MV-4-11 (cell line): ENCODE measurements at regions not wholly inside any gene's neighbourhood (a gene's known extent, or its start where the extent isn't known, plus 50 kb on each side); places are given as distances from the start of the nearest gene placed in this dataset.
"Not testable (repeated sequence)": the region's sequence is repeated elsewhere in the genome, so short reads cannot be mapped to it uniquely, and the experiment has no call there.

Experiments used
- DNase-seq: peaks from one replicate; lab custom pipeline; 2025; lab: John Stamatoyannopoulos, UW

DNA sequence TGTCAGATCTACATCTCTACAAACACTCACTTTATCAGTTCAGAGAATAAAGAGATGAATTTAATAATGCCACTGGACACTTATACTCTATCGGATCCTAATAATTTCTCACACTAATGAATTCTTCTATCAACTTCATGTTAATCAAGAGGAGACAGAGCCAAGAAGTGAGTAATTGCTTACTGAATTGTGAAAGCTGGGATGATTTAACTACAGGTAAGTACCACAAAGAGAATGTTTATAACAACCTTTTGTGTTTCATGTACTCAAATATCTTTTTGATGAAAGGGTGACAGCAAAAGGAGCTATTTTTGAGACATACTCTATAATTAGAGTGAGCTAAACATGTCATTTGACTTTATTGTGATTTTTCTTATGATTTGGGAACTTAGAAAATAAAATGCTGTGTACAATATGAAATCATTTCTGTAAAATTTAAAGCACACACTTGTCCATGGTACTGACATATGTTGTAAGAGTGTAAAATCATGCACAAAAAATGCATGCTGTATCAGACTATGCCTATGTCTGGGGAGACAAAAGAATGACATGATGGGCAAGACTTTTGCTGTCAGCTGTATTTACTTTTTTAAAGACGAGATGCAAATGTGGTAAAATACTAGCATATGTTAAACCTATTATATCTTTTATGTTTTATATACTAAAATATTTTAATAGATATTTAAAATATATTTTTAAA, 361.2 kb downstream of the CCER1 start:
- no peak for DNase-seq

DNA sequence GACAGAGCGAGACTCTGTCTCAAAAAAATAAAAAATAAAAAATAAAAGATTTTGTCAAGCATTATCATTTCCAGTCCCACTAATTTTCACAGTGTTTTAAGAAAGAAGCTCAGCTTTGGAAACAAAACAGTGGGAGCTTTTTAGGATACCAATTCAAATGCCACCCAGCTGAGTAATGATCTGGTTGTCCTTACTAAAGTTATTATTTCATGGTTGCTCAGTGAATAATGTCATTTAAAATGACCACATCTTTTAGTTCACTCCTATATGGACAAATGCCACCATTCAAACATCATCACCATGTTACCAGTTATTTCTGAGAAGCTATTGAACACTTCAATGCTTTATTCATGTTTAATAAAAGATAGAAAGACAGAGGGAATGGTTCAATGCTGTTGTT, 365.0 kb downstream of the CCER1 start:
- no peak for DNase-seq

DNA sequence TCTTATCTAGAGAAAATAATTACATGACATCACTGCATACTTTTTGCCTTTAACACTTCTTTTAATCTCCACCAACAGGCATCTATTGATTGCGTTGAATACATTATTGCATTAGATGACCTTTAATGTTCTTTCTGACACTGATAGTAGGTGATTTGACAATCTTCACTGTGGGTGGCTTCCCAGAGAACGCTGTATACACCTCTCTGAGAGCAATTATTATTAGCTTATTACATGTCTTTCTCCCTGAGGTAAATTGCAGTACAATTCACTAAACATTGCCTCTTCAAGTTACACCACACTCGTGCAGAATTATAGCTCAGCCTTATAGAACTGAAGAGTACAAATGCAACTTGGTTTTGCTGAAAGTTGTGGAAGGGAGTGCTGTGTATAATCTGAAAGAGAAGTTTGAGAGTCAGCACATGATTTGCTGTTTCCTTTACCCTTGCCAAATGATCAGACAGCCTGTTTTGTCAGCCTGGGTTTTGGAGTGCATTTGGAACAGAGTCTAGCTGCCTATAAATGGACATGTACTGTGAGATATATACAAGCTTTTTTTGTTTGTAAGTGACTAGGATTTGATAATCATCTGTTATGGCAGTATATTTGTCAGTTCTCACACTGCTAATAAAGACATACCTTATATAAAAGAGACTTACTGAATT, 369.2 kb downstream of the CCER1 start:
- no peak for DNase-seq

DNA sequence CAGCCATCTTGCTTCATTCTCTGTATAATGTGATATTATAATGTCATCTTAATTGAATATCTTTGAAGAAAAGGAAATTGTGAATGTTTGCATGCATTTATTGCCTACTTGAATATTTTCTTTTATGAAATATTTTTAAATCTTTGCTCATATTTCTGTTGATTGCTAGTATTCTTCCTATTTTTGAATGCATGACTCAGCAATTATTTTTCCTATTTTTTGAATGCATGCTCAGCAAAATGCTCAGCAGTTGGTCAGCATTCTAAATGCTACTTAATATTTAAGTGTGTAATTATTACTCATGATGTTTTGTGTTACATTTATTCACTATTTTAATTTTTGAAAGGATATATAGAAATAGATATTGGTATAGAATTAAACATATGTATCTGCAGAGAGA, 378.3 kb downstream of the CCER1 start:
- no peak for DNase-seq

DNA sequence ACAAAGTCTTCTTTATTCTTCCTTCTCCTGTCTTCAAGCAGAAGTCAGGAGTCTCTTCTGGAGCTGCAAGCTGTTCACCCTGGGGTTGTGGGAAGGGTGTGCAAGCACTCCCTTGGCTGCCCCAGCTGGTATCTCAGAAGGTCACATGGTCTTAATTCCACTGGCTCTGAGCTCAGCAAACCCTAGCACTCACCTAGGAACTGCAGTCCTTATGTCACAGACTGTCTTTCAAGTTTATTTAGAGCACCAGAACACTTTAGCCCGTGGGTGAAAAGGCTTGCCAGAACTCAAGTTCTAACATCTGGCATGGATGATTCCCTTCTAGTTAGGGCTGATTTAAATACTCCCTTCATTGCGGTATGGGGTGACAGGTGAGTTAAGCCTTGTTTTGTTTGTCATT, 379.0 kb downstream of the CCER1 start:
- DNase-seq, result no peak

DNA sequence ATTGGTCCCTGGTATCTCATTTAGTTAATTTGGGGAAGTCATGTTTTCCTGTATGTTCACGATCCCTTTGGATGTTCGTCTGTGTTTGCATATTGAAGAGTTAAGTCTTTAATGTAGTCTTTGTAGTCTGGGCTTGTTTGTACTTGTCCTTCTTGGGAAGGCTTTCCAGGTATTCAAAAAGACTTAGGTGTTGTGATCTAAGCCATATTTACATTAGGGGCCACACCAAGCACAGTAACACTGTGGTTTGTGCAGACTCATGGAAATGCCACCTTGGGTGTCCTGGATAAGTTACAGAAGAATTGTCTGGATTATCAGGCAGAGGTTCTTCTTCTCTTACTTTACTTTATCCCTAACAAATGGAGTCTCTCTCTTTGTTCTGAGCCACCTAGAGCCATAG, 380.3 kb downstream of the CCER1 start:
- DNase-seq, result no peak

DNA sequence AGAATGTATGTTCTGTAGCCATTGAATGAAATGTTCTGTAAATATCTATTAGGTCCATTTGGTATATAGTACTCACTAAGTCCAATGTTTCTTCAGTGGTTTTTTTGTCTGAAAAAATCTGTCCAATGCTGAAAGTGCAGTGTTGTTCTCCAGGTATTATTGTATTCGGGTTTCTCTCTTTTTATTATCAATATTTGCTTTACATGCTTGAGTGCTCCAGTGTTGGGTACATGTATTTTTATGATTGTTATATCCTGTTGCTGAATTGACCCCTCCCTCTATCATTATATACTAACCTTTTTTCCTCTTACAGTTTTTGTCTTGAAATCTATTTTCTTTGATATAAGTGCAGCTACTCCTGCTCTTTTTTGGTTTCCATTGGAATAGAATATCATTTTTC, 382.2 kb downstream of the CCER1 start:
- DNase-seq, result no peak

DNA sequence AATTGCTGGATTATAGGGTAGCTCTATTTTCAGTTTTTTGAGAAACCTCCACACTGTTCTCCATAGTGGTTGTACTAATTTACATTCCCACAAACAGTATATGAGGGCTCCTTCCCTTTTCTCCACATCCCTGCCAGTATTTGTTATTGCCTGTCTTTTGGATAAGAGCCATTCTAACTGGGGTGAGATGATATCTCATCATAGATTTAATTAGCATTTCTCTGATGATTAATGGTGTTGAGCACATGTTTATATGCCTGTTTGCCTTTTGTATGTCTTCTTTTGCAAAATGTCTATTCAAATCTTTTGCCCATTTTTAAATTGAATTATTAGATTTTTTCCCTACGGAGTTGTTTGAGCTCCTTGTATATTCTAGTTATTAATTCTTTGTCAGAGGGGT, 385.3 kb downstream of the CCER1 start:
- no peak for DNase-seq

DNA sequence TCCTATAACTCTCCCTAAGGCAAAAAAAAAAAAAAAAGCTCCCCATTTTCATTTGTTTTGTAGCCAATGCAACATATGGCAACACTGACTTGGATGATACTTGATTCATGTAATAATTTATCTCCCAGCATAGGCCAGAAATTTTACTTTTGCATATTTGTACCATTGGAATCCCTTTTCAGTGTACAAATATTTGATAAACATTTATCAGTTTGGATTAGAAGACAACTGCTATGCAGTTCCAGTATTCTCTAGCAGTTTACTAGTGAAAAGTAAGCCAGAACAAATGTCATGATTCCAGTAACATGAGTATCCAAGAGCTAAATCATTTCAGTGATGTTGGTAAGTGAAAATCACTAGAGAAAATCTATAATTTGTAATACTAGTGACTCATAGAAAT, 392.3 kb downstream of the CCER1 start:
- no peak for DNase-seq

DNA sequence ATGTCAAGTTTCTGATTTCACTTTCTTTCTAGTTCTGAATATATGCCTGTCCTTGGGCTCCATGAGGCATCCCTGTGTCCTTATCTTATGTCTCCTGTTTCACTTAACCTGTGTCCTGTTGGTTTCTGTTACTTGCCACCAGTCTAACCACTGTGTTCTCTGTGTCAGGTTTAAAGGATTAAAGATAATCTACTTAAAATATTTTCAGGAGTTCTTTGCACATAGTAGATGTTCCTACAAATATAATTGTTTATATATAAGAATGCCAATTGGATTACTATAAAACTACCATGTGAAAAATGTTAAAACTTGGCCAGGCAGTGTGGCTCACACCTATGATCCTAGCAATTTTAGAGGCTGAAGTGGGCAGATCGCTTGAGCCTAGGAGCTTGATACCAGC, 406.4 kb downstream of the CCER1 start:
- no peak for DNase-seq

DNA sequence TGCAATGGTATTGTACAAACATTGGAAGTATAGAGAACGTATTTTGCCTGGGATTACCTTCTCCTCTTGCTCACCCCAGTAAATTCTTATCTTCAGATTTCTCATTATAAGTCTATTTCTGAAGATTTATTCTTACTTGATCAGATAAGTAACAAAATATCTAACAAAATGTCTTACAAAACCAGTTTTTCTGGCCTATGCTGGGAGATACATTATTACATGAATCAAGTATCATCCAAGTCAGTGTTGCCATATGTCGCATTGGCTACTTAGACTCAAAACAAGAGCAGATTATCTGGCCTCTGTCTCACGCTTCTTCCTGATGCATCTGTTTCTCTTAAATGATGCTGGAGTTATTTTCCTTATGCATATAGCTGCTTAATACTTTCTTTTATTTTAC, 408.5 kb downstream of the CCER1 start:
- DNase-seq, result no peak

DNA sequence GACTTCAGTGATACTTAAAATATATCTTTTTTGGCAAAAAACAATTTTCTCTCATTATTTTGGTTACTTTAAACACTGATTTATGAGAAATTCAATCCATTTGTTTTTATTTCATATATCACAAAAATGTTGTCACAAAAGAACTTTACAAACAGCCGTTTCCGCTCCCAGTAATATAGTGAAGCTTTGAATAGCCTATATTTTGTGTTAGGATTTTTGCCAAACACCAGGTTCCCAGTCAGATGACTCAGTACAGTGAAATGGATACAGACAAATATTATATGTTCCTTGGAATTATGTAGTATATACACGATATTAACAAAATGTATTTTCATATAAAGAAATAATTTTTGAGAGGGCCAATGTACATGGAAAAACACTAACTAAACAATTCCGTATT, 411.1 kb downstream of the CCER1 start:
- DNase-seq, result no peak

DNA sequence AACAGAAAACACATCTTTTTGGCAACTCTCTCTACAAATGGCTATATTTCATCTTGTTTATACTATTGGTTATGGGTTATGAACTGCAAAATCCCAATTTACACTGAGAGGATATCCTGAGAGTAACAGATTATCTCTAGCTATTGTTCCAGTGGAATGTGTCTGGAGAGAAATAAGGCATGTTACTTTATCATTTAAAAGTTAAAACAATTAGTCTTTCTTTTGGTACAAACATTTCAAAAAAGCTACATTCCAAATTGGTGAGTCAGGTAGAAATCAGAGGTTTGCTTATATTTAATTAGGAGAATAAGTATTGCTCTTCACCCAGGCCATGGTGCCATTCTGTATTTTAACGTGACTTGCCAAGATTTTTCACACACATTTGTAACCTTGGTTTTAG, 411.6 kb downstream of the CCER1 start:
- DNase-seq, result no peak

DNA sequence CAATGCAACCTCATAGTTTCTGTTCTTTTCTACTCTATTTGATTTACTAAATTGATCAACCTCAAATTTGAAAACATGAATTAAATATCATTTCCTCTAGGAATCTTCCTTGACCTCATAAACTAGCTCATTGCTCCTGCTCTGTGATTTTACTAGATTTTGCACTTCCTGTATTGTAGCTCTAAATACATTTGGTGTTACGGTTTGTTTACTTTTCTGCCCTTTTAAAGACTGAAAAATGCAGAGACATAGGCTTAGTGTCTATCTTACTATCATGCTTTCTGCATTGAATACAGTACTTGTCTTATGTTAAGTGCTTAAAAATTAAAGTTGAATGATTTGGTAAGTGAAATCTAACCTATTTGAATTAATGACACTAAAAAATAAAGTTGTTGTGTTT, 412.1 kb downstream of the CCER1 start:
- not testable (repeated sequence) for DNase-seq

DNA sequence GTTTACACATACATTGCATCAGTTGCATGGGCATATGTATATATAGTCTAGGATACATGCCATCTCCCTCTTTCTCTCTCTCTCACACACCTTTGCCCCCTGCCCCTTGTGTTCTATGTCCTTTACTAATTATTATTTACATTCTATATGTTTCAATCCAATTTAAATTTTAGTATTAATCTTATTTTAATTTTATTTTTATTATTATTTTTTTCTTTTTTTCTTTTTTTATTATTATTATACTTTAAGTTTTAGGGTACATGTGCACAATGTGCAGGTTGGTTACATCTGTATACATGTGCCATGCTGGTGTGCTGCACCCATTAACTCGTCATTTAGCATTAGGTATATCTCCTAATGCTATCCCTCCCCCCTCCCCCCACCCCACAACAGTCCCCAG, 421.1 kb downstream of the CCER1 start:
- DNase-seq, result not testable (repeated sequence)

DNA sequence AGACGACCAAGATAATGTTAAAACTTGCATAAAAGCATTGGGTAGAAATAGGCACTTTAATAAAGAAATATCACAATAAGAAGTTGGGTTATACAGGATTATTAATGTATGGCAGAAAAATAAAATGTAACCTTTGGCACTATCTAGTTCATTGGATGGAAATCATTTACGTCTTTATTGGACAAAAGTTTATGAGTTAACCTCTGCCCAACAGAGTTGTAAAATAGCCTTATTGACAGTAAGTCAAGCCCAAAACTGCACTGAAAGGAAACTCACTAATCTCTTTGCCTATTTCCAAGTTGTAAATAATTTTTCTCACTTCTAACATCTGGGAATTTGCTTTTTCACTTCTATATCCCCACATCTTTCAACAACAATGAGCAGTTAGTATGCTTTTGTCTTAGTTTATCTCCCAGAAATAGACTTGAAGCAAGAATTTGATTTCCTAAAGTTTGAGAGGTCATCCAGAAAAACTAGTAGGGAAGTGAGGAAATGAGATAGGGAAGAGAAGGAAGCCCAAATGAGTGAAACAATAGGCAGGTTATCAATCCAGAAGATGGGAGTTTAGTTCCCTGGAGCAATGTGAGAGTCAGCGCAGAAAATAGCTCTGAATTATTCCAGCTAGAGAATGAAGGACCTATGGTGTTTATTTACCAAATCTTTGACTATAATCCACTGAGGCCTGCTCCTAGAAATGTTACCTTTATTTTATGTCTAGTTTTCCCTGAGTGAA, 434.8 kb downstream of the CCER1 start:
- DNase-seq, result no peak

DNA sequence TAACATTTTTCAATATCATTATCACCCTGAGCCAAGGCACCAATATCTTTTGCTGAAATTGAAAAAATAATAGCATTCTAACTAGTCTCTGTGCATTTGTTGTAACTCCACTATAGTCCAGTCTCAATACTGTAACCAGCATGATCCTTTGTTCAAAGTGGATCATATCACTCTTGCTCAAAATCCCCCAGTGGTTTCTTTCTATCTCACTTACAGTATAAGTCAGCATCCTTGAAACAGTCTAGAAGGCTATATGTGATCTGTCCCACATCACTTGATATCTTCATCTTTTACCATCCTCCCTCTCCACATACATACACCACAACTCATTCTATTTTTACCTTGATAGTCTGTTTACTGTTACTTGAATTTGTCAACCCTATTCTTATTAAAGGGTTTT, 435.7 kb downstream of the CCER1 start:
- DNase-seq, result no peak

DNA sequence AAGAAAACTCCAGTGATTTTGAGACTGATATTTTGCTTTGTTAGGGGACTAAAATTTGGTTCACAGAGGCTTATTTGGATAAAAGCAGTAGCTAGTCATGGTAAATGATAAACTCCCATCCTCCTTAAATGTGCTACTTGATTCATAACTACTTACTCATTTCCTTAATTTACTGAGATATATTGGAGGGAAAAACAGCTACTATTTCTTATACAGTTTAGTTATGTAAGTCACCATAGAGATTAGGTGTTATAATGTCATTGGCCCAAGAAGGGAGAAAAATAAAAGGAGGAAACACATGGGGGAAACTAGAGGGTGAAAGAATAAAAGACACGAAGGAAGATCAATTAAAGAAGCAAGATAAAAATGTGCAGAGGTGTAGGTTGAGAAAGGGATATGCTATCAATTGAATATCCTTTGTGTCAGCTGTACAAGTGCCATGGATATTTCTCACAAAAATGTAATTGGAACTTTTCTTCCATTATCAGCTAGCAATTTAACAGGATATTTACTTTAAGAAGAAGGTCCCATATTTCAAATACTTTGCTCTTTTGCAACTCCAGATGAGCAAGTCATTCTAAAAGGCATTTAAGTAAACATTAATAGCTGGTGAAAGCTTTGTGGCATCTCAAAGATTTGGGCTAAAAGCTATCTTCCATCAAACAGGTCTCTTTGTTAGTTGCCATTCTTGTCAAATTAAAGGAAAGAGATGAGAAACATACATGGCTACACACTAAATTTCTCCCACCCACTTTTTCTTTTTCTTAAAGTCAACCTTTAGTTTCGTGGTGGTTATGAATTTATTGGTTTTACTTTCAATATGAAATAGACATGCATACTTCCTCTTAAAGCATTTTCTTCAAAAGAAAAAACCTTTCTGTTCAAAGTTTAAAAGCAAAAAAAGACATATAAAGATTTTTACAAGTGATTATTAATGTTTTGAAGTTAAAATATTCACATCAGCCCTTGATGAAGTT, 439.5 kb downstream of the CCER1 start:
- peak; percentile 58 for DNase-seq

DNA sequence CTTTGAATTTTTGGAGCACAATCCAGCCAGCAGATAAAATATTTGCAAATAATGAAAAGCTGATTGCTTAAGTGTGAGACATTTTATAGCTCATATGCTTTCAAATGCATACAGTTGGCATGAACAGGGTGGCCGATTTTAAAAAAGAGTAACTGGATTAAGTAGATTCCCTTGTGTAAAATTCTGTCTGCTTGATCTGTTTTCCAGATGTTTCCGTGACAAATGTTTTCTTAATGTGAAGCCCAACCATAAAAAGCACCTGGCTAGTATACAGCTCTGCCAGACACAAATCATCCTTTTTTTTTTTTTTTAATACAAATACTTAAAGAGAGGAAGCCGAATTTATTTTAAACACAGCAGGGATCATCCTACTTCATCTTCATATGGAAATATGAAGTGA, 440.7 kb downstream of the CCER1 start:
- no peak for DNase-seq

DNA sequence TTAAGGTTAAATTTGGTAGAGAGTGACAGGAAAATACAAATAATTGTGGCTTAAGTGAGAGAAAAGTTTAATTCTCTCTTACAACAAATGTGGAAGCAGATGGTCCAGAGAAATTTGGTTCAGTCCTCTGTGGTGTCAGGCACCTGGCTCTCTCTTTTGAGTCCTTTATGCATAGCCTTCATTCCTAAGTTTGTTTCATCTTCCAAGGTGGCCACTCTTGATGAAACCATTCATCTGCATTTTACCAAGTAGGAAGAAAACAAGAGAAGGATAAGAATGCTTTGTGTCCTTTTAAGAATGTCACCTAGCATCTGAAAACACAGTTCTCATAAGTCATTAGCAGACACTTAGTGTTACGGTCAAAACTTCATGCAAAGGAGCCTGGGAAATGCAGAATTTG, 442.5 kb downstream of the CCER1 start:
- no peak for DNase-seq

DNA sequence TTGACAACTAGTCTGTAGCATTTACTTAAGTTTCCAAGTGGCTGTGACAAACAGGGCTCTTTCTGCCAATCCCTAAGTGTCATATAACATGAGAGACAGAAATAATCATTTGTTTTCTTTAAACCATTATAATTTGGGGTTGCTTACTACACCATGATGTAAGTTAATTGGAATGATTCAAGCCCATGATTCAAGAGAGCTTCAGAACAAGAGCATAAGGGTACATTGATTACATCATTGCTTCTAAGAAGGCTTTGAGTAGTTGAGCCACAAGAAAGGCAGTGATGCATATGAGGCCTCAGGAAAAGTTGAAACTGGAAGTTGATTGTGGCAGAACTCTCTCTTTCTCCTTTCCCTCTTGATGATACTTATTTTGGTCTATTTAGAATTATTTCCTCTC, 444.0 kb downstream of the CCER1 start:
- peak; percentile 76 for DNase-seq

DNA sequence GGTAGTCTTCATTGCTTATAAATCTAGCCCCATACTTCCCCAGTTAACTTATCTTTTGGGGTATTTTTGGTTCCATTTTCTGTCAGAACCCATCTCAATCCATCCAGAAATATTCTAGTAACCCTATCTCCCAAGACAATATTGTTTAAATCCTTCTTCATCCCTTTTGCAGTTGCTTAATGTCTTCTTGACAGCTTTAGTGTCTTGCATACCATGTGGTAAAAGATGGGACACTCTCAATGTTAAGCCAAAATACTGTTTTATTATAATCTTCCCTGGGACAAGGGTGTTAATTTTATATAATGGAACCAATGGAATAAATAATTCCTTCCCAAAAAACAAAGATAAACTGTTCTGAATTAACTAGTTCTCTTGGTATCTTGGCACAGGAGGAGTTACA, 450.2 kb downstream of the CCER1 start:
- DNase-seq, result no peak
